Mammary epithelial cell (primary cell): ENCODE measurements at regions not wholly inside any gene's neighbourhood (a gene's known extent, or its start where the extent isn't known, plus 50 kb on each side); places are given as distances from the start of the nearest gene placed in this dataset.

Experiments used
- EZH2 ChIP-seq: IDR thresholded peaks from 2 replicates; pipeline ENCODE4 v1.6.1; 2012; ENCODE audit warnings: low read length, inconsistent platforms, borderline replicate concordance
- TF ChIP-seq, protein P1 (sequence below), 2 donors: IDR thresholded peaks in 1 of 2; conservative IDR thresholded peaks in 1 of 2; 2 replicates each; pipeline ENCODE4 v1.5.1; 2011 to 2012; ENCODE audit warnings: inconsistent platforms in 2 of 2, low read length in 2 of 2, mild to moderate bottlenecking in 2 of 2, control low read depth in 1 of 2, low read depth in 1 of 2; ENCODE audit not compliant: insufficient read depth in 1 of 2; ENCODE audit errors: extremely low read depth in 1 of 2

DNA sequence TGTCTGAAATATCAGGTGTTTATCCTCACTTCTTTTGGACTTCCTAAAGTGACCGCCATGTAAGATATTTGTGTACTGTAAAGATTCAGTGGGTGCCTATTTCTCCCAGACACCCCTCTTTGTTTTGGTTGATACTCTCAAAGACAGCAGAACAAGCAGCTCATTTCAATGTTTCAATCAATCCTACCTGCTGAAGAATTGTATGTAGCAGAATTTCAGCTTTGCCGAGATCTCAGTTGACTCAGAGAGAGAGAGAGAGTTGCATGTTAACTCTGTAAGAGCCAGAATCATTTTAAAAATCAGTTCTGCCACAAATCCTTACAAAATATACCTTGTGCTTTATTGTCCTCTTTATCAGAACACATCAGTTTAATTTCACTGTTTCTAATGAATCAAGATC is 987.3 kb downstream of the ADGRL2 start:
- TF ChIP-seq, protein P1, sequence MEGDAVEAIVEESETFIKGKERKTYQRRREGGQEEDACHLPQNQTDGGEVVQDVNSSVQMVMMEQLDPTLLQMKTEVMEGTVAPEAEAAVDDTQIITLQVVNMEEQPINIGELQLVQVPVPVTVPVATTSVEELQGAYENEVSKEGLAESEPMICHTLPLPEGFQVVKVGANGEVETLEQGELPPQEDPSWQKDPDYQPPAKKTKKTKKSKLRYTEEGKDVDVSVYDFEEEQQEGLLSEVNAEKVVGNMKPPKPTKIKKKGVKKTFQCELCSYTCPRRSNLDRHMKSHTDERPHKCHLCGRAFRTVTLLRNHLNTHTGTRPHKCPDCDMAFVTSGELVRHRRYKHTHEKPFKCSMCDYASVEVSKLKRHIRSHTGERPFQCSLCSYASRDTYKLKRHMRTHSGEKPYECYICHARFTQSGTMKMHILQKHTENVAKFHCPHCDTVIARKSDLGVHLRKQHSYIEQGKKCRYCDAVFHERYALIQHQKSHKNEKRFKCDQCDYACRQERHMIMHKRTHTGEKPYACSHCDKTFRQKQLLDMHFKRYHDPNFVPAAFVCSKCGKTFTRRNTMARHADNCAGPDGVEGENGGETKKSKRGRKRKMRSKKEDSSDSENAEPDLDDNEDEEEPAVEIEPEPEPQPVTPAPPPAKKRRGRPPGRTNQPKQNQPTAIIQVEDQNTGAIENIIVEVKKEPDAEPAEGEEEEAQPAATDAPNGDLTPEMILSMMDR (conservative IDR thresholded peaks at IDR 0.05 in 1 of 2, IDR thresholded peaks at IDR 0.05 in 1 of 2; ENCODE audit: extremely low read depth in 1 of 2, insufficient read depth in 1 of 2, low read depth in 1 of 2, low read length in 2 of 2) = no peak
- TF ChIP-seq EZH2 = no peak
